B cell (primary cell): ENCODE measurements at regions not wholly inside any gene's neighbourhood (a gene's known extent, or its start where the extent isn't known, plus 50 kb on each side); places are given as distances from the start of the nearest gene placed in this dataset.

Source experiments
- CTCF ChIP-seq: fragments of 200-600 bp; IDR thresholded peaks from one replicate; pipeline ENCODE4 v1.8.0; 2022; ENCODE audit warnings: antibody characterized with exemption, mild to moderate bottlenecking
- EZH2 ChIP-seq: IDR thresholded peaks from 2 replicates; pipeline ENCODE4 v1.6.1; 2012; ENCODE audit warnings: borderline replicate concordance, low read depth, mild to moderate bottlenecking, moderate library complexity, low read length; ENCODE audit not compliant: insufficient read depth, poor library complexity, severe bottlenecking

- TF ChIP-seq EZH2 = no peak
- TF ChIP-seq CTCF = no peak
Measured at GRCh38 chr2:126754240-126755004, 98.5 kb downstream of the GYPC start.
